ENCODE measurements at regions not wholly inside any gene's neighbourhood (a gene's known extent, or its start where the extent isn't known, plus 50 kb on each side); places are given as distances from the start of the nearest gene placed in this dataset.
"Not testable (repeated sequence)": the region's sequence is repeated elsewhere in the genome, so short reads cannot be mapped to it uniquely, and the experiment has no call there.

GRCh38 chr6:71832110-71832764, 54.1 kb upstream of the RIMS1 start:
- TF ChIP-seq POU6F1 (CRISPR knock-in tag; IDR thresholded peaks at IDR 0.05; ENCODE audit: borderline replicate concordance, low read depth); ZFP3 (CRISPR knock-in tag; IDR thresholded peaks at IDR 0.05): not testable (repeated sequence)

Measured in SK-N-SH treated with all-trans-retinoic acid at 6 μM for 48 hours (cell line).